ENCODE measurements at regions not wholly inside any gene's neighbourhood (a gene's known extent, or its start where the extent isn't known, plus 50 kb on each side); places are given as distances from the start of the nearest gene placed in this dataset.
"Not testable (repeated sequence)": the region's sequence is repeated elsewhere in the genome, so short reads cannot be mapped to it uniquely, and the experiment has no call there.

DNA sequence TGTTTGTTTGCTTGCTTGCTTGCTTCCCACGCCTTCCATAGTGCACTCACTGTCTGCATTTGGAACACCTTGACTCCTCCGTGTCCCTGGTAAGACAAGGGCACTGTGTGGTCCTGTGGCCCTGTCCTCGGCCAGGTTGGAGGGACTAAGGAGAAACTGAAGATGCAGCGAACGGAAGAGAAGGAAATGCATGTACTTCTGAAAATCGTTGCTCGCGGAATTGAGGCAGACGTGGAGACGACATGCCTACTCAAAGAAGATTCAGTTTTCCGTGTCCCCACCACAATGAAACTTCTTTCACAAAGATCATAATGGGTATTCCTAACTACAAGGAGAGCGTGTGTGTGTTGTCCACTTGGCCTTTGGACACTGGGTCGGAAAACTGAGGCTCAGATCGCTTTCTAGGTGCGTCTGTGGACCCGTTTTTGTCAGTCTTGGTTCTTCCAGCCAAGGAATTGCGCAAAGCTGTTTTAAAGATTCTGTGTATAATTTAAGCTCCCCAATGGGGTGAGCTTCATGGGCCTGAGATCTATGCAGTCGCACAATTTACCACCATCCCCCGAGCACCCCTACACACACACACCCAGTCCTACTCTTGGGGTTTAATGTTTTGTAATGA lies 120.4 kb upstream of the ZNF184 start:
- DNase-seq (ENCODE audit: low read depth in 3 of 3, low spot score in 1 of 3) = no peak

DNA sequence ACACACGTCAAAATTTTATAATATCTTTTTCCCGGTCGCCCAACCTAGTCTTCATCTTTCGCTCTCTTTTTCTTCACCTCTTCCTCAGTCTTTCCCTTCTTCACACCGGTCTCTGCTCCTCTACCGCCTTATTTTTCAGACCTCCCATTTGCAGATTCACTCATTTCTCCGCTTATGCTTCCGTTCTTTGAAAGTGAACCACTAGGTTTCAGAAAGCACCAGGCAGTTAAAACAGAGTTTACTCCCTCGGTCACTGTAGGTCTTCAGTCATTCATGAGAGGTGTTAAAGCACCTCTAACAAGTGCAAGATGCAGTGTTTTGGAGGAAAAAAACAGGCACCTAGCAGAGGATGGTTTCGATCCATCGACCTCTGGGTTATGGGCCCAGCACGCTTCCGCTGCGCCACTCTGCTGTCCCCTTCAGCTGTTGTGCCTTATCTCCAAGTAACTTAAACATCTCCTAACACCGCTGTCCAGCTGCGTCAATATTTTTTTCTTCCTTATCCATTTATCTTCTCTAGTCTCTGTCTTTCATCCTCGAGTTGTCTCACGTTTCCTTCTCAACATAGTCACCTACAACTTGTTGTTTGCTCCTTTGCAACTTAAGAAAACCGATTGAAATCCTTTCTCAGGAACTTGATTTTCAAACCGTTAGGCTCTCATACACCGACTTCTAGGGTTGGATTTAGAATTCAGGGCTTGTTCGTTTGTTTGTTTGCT lies 119.7 kb upstream of the ZNF184 start:
- DNase-seq (ENCODE audit: low read depth in 3 of 3, low spot score in 1 of 3) = no peak

DNA sequence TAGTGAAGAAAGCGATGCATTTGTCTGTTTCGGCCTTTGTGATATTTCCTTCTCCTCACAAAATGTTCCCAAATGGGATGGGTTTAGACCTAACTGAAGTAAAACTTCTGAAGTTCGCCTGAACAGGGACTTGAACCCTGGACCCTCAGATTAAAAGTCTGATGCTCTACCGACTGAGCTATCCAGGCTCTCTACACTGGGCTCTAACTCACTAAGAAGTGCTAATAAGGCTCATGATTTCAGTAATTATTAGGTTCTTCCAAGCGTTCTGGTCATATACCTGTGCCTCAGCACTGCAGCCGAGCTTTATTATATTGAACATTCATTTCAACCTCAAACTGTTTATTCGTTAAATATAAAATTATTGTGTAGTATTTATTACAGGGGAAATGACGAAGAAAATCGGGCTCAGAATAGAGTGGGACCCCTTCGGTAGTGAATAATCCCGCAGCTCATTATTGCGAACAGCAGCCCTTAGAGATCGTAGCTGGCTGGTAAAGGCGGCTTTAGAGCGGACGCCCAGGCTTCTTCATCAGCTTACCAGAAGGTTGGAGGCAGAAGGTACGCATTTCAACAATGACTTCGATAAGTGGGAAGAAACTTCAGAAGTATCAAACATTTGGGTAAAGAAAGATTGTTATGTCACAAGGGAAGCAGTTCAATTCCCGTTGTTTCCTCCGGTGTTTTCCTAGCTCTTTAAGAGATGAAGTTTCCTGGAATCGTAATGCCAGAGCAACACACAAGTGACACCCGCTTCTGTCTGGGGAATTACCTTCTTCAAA lies 119.0 kb upstream of the ZNF184 start:
- DNase-seq (ENCODE audit: low read depth in 3 of 3, low spot score in 1 of 3) = no peak

DNA sequence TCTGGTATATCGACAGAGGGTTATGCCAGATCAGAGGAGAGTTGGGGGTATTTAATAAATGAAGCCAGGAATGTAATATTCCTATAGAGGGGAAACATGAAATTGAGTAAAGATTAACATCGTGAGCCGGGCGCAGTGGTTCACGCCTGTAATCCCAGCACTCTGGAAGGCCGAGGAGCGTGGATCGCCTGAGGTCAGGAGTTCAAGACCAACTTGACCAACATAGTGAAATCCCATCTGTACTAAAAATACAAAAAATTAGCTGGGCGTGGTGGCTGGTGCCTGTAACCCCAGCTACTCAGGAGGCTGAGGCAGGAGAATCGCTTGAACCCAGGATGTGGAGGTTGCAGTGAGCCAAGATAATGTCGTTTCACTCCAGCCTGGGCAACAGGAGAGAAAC lies 112.4 kb upstream of the ZNF184 start:
- not testable (repeated sequence) for DNase-seq (ENCODE audit: low read depth in 3 of 3, low spot score in 1 of 3)

DNA sequence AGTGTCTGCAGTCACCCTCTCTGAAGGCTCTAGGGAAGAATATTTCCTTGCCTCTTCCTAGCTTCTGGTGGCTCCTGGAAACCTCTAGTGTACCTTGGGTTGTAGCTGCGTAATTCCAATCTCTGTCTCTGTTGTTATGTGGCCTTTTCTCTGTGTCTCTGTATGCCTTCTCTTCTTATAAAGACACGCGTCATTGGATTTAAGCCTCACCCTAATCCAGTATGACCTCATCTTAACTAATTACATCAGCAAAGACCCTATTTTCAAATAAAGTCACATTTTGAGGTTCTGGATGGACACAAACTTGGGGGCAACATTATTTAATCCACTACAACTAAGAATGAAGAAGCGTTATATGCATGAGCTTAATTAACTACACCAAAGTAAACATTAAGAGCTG lies 111.4 kb upstream of the ZNF184 start:
- no peak for DNase-seq (ENCODE audit: low read depth in 3 of 3, low spot score in 1 of 3)

DNA sequence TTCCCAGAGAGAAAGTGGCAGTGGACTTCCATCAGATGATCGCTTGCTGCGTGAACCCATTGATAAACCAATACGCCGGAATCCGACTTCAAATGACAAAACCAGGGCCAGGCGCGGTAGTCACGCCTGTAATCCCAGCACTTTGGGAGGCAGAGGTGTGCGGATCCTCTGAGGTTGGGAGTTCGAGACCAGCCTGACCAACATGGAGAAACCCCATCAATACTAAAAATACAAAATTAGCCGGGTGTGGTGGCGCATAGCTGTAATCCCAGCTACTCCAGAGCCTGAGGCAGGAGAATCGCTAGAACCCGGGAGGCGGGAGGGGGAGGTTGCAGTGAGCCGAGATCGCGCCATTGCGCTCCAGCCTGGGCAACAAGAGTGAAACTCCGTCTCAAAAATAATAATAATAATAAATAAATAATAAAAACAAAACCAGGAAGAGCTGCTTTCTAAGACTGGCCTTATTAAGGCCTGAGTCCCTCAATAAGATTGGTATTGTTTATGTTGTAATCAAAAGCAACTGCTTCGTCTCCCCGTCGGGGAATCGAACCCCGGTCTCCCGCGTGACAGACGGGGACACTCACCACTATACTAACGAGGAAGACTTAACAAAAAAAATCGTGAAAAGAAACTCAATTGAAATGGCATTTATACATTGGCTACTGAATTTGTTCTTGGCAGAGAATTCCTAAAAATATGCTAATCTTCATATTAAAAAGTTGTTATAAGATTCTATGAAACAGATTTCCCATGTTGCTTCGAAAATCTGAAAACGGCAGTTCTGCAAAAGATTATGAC lies 110.2 kb upstream of the ZNF184 start:
- DNase-seq (ENCODE audit: low read depth in 3 of 3, low spot score in 1 of 3) = peak in 1 of 3 donors; percentile 26

DNA sequence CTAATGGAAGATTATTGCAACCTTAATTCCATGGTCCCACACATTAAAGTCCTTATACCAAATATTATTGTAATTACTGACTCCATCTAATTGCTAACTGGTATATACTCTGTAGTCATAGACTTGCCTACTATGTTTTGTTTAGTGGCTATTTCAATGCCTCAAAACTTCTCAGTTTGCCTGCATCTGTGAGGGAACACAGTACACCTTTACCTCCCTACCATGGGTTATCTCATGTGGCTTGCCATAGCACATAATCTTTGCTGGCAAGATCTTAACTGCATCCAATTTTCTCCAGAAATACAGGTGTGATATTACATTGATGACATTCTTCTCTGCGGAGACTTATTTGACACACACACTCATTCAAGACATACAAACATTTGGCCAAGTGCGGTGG lies 107.1 kb upstream of the ZNF184 start:
- DNase-seq (ENCODE audit: low read depth in 3 of 3, low spot score in 1 of 3) = no peak

DNA sequence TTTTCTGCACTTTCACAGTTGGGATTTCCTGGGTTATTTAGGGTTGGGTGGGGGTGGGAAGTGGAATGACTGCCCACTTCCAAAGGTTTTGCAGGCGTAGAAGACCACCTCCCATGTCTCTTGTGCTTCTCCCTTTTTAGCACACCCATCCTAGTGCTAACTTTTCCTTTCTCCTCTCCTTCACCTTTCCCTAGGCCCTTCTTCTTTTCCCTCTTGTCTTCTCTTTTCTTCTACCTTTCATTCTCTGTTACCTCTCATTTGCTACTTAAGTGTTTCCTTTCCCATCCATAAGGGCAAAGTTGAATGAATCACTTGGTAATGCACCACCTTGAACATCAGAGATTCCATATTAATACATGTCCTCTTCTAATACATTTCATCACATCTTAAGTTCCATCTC lies 105.0 kb upstream of the ZNF184 start:
- no peak for DNase-seq (ENCODE audit: low read depth in 3 of 3, low spot score in 1 of 3)

DNA sequence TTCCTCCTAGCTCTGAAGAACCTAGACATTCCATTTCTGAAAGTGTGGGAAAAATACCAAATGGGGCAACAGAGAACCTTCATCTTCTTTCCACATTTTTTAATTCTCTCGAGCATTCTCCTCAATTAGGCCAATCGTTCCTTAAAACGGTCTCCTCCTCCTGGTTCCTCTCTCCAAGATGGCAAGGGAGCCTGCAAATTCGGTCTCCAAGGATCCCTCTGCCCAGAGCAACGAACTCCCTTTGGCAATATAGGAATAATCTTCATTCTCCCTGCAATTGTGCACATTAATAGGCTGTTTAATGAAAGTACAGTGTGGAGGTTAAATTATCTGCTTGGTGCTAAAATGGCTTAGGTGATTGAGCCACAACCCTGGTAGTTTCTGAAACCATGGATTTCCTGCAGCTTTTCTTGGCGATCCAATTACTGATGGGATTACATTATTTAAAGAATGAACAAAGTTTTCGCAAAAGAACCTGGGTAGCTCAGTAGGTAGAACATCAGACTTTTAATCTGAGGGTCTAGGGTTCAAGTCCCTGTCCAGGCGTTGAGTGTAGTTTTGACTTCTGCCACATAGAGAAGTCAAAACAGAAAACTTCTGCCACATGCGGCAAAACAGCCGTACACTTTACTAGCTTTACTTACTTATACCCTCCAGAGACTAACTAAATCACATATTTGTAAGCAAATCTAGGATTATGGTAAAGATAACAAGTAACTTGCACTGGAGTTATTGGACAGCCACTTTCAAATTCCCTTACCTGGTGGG lies 102.9 kb upstream of the ZNF184 start:
- no peak for DNase-seq (ENCODE audit: low read depth in 3 of 3, low spot score in 1 of 3)

DNA sequence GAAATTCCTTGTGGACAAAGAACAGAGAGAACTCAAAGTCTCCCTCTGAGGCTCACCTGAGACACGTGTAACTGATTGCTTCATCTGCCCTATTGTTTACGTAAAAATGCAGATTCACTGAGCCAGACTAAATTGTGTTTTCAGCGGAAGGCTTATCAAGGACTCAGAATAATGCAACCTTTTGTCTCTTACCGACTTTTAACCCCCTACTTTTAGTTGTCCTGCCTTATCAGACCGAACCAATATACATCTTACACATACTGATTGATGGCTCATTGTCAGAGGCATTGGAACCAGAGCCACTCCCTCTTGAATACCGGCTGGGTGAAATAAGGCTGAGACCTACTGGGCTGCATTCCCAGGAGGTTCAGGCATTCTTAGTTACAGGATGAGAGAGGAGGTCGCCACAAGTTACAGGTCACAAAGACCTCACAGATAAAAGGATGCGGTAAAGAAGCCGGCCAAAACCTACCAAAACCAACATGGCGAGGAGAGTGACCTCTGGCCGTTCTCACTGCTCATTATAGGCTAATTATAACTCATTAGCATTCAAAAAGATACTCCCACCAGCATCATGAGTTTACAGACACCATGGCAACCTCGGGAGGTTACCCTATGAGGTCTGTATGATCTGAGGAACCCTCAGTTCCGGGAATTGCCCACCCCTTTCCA lies 95.5 kb upstream of the ZNF184 start:
- DNase-seq (ENCODE audit: low read depth in 3 of 3, low spot score in 1 of 3) = no peak

DNA sequence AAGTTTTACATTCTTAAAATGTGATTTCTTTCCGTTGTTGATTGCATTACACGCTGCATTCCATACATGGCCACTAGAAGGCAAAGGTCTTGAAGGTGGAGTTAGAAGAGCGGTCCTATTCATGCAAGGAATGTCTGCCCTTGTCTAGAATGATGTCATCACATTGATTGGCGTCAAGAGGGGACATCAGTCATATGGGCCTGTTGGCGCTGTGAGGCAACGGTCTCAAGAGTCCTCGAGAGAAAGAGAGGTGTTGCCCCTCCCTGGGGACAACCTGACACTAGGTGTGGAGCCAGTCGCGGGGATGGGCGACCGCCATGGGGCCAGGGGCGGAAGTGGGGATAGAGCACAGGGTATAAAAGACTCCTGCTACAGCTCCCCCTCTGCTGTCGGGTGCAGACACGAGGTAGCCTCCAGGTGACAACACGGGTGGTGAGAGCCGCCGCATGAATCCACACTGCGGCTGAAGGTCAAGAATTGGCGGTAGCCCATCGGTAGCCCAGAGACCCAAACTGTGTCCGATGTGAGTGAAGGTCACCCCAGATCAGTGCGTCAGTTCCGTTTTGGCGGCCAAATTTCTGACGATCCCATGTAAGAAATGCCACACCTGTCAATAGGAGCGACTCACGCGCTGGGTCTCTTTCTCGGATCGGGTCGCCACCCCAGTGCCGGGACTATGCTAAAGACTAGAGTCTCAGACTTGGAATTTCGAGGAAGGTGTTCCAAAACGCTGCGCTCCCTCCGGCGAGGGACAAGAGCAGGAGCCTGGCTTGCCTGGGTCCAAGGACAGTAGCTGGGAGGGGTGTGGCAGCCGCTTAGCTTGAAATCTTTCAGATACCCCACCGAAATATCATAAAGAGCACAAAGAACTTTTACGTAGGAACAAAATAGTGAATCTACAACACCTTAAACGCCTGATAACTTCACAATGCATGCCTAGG lies 93.2 kb upstream of the ZNF184 start:
- DNase-seq (ENCODE audit: low read depth in 3 of 3, low spot score in 1 of 3) = no peak

DNA sequence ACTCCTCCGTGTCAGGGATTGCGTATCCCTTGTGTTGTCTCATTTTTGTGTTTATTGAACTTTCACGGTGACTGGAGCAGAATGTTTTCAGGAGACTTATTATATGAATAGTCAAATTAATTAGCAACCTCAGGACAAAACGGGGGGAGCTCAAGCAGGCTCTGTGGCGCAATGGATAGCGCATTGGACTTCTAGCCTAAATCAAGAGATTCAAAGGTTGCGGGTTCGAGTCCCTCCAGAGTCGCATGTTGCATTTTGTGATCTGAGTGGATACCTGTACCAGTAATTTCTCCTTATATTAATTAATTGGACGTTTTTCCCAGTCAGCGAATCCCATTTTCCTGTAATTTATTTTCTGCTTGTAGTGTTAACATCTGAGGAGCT lies 89.1 kb upstream of the ZNF184 start:
- no peak for DNase-seq (ENCODE audit: low read depth in 3 of 3, low spot score in 1 of 3)

DNA sequence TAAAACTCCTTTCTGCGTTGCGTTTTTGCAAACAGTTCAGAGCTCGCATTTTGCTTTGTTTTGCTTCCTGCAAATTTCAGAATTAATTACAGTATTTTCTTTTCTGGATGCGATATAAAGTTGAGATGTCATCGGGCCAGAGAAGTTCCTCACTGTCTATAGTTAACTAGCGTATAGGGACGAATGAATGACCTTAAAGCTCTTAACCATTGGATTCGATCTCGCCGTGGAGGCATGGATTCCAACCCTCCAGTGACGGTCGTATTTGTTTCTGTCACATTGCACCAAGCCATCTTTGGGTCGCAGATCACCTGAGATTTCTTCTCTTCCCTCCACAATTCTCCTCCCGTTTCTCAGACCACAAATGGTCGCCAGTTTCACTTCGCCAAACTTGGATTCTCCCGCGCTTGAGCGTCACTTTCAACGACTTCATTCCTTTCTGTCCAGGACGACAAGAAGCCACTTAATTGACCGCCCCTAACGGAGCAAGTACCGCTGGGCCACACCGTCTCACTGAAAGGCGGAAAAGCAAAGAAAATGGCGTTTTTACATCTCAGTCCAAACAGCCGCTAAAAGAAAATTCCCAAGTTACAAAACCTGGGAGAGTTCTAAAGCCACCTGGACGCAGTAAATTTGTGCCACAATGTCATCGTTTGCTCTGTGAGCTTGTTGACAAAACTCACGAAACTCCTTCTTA lies 85.3 kb upstream of the ZNF184 start:
- no peak for DNase-seq (ENCODE audit: low read depth in 3 of 3, low spot score in 1 of 3)

DNA sequence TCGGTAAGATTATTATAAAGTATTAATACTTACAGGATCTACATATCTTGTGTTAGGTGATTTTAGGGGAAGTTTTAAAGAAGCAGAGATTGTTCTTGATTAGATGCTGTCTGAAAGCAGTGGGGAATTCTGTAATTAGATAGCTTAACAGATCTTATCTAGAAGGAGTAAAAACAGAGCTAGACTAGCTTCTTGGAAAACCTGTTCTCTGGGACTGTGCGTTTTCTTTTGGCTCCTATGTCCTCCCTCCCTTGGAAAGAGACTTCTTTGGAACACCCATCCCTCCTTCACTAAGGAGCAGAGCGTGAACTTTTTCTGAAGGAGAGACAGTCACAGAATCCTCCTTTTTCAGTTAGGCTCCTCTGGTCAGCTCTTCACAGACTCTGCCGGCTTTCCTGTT lies 83.5 kb upstream of the ZNF184 start:
- no peak for DNase-seq (ENCODE audit: low read depth in 3 of 3, low spot score in 1 of 3)

DNA sequence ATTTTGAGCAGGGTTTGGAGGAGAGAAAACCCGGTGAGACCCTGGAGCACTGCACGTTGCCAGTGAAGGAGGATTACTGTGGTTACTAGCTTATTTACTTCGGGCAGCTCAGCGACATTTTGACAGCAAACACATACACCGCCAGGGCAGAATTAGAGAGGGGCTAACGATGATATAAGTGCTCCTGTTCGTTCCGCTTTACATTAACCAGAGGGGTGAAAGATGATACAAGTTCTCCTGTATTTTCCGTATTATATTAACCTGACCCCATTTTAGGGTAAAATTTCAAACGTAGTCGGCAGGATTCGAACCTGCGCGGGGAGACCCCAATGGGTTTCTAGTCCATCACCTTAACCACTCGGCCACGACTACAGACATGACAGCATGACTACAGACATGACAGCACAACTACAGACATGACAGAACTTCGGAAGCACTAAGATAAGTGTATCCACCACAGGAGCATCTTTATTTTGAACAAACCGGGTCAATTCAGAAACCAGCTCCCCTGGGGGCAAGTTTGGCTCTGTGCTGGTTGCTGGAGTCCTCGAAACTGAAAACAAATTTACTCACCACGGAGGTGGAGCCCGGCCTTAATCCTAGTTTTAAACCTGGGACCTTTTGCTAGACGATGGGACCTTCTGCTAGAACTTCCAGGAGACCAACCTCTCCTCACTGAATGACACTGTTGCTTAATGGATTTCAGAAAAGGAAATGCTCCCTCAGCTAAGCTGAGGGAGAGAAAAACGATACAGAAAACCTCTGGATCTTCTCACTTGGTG lies 80.4 kb upstream of the ZNF184 start:
- no peak for DNase-seq (ENCODE audit: low read depth in 3 of 3, low spot score in 1 of 3)

DNA sequence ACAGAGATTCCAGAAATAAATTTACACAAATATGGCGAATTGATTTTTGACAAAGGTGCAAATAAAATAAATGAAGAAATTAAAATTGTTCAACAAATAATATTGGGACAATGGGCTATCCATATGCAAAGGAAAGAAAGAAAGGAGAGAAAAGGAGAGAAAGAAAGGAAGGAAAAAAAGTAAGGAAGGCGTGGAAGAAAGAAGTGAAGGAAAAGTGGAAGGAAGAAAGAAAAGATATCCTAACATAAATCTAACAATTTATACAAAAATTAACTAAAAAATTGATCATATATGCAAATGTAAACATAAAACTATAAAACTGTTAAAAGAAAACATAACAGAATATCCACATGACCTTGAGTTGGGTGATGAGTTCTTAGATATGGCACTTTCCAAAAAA lies 78.7 kb upstream of the ZNF184 start:
- no peak for DNase-seq (ENCODE audit: low read depth in 3 of 3, low spot score in 1 of 3)

DNA sequence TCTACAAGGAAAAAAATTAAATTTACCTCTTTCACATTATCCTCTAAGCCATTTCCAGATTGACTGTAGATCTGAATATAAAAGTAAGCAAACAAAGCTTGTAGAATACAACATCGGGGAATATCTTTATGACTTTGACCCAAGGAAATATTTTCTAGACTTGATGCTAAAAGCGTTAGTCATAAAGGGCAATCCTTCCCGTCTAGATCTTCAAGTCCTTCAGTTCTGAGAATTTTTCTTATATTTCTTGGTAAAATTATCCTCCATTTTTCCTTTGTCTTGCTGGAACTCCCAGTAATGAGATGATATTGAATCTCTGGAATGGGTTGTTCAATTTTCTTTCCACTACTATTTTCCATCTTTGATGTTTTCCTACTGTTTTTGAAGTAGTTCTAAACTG lies 77.8 kb upstream of the ZNF184 start:
- DNase-seq (ENCODE audit: low read depth in 3 of 3, low spot score in 1 of 3) = no peak

DNA sequence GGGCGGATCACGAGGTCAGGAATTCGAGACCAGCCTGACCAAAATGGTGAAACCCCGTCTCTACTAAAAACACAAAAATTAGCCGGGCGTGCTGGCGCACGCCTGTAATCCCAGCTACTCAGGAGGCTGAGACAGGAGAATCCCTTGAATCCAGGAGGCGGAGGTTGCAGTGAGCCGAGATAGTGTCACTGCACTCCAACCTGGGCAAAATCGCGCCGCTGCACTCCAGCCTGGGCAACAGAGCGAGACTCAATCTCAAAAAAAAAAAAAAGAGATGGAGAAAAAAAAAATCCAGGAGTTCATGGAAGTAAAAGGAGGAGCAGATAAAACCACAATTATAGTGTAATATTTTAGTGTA lies 76.3 kb upstream of the ZNF184 start:
- not testable (repeated sequence) for DNase-seq (ENCODE audit: low read depth in 3 of 3, low spot score in 1 of 3)
